GM19351 (cell line): ENCODE measurements at regions not wholly inside any gene's neighbourhood (a gene's known extent, or its start where the extent isn't known, plus 50 kb on each side); places are given as distances from the start of the nearest gene placed in this dataset.
"Not testable (repeated sequence)": the region's sequence is repeated elsewhere in the genome, so short reads cannot be mapped to it uniquely, and the experiment has no call there.

Experiments used
- ATAC-seq: cut with Tn5 transposase; IDR thresholded peaks from one replicate; pipeline ENCODE4 v1.9.1; 2021; ENCODE audit warnings: mild to moderate bottlenecking, moderate library complexity; ENCODE audit not compliant: unreplicated experiment

DNA sequence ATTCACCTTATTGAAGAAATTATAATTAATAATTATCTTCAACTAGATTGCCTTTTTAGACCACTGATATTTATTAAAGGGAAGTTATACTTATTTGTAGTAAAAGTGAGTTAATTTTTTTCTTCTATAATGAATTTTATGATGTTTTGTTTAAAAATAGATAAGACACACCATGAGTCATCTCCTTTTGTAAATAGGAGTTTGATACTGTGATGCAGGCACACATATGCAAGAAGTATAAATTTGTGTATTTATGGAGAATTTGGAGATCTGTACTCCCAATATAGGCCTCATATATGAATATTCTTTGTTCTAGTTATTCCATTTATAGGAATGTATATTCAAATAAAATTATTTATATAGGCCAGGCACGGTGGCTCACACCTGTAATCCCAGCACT lies 703.5 kb upstream of the CHAC2 start:
- ATAC-seq = no peak

DNA sequence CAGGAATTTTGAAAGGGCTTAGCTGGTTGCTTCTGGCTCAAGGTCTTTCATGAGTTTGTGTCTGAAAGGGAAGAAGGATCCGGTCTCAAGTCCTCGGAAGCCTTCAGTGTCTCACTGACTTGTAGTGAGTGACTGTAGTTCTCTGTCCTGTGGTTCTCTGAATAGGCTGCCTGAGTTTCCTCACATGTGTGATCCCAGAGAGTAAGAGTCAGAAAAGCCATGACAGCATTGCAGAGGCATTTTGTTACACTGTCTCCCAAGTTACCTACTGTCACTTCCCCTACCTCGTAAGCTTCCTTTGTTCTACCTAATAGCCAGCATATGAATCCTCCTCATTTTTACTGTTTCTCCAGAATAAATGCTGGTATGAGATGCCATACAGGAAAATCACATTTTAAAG lies 709.1 kb upstream of the CHAC2 start:
- no peak for ATAC-seq

DNA sequence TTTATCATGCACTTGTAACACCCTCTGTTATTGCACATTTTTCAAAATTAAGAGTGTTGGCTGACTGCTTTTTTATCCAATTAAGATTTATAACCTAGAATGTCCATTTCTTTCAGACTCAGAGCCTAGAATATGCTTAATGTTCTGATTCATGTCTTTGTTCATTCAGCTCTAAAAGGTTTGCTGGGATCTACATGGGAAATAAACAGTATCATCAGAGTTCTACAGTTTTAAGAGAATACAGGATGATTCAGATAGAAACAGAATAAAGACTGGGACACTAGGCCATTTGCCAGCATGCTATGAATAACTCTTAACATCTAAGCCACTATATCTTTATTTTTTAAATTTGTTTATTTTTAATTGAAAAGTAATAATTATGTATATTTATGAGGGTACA lies 713.7 kb upstream of the CHAC2 start:
- ATAC-seq = no peak

DNA sequence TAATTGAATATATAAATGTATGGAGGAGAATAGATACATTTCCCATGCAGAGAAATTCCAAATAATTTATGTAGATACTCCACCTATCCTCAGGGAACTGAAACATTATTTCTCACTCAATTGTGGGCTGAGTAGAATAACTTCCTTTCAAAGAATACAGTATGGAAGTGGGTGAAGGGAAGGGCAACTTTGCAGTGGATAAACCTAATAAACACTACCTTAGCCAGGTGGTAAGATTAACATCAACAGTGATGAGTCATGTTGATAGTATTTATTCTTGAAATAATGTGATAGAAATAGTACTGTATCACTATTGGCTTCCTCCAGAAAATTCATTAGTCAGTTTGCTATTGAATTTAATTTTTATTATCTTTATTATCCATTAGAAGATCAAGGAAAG lies 716.4 kb upstream of the CHAC2 start:
- no peak for ATAC-seq

DNA sequence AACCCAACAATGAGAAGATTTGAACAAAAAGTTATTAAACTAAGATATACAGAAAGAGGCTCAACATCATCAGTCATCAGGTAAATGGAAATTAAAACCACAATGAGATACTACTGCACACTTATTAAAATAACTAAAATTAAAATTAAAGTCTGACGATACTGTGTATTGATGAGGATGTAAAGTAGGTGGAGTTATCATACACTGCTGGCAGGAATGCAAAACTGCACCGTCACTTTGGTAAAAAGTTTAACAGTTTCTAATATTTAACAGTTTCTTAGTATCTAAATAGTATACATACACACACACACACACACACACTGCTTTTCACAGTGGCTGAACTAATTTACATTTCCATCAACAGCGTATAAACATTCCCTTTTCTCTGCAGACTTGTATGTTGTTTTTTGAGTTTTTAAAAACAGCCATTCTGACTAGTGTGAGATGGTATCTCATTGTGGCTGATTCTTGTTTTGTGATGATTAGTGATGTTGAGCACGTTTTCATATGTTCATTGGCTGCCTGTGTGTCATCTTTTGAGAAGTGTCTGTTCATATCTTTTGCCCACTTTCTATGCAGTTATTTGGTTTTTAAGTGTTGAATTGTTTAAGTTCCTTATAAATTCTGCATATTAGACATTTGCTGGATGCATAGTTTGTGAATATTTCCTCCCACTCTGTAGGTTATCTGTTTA lies 726.9 kb upstream of the CHAC2 start:
- ATAC-seq = no peak

DNA sequence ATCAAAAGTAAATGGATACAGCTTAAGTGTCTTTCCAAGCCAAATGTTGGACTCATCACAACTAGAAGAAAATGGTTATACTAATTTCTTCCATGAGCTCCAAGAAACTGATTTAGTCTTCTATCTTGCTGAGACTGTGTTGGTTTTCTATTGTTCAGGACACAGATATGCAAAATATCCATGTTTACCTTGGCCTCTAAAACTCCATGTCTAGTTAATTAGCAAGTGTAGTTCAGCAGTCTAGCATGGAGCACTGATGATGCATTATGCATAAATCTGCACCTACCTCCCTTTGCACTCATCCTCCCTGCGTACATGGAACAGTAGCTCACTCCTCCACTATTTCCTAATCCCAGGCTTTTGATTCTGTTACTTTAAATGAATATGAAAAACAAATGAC lies 731.4 kb upstream of the CHAC2 start:
- ATAC-seq = no peak

DNA sequence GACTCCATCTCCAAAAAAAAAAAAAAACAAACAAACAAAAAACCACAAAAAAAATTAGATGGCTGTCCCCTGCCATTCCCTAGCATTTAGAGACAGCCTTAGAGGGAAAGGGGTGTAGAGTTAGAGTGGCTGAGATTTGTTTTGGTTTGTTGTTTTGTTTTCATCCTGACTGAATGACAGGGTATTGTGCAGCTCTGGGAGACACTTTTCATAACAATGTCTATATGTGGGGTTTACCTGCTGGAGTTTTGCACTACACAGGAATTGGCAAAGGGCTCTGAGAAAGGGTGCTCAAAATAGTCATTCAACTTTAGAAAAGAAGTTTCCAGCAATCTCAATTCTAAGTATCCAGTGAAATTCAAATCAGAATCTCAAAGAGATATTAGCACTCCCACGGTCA lies 732.5 kb upstream of the CHAC2 start:
- ATAC-seq = no peak

DNA sequence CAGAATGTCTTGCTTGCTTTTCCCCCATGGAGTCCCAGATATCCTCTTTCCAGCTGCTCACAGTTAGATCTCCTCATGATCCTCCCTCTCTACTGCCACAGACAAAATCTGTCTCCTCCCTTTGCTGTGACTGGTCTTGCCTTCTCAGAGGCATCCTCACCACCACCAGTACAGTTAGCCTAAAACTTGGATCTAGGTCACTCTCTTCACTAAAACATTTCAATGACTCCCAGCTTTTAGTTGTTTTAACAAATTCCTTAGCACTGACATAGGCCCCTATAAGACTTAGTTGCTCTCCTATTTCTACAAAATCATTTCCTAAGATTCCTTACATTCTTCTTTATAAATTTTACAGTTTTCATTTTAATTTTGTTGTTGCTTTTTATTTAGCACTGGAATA lies 734.2 kb upstream of the CHAC2 start:
- ATAC-seq = no peak

DNA sequence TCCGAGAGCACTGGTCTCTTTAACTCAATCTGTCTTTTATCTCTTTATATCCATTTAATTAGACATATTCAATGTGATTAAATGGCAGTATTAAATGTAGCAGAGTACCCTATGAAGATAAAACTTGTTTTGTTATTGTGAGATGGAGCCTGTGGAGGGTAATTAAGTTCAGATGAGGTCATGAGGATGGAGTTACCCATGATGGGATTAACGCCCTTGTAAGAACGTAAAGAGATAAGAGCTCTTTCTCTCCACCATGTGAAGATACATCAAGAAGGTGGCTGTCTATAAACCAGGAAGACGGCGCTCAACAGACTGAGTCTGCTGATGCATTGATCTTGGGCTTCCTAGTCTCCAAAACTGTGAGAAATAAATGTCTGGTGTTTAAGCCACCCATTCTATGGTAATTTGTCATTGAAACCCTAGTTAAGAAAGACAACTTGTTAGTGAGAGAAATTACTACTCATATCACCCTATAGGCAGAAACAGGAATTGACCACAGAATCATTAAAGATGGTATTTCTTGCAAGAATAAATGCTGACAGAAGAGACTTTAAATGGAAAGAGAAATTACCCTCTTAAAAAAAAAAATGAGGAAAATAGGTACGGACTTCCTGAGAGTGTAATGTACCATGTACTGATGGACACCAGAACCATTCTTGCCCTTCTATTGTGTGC lies 738.7 kb upstream of the CHAC2 start:
- no peak for ATAC-seq

DNA sequence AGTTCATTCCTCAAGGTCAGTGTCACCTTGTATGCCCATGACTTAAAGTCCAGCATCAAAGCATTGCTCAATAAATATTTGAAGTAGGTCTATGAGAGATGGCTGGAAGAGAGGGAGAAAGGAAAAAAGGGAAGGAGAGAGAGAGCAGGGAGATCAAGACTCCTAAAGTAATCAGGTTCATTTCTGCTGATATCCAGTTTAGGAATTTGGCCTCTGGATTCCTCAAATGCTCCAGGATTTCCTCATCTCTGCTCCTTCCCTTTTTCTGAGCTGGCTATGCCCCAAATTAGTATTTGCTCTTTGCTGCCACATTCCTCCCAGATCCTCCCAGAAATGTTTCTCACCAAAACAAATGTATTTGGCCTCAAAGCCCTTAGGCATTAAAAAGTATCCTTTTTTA lies 739.4 kb upstream of the CHAC2 start:
- ATAC-seq = no peak

DNA sequence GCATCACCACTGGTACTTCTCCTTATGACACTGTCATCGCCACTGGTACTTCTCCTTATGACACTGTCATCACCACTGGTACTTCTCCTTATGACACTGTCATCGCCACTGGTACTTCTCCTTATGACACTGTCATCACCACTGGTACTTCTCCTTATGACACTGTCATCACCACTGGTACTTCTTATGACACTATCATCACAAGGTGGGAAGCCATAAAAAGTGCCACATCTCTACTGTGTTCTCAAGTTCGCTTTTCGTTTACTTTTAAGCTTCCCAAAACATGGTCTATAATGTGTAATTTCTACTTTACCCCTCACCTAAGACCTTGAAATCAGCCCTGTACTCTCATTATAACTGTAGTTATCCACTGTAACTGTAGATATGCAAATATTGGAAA lies 745.4 kb upstream of the CHAC2 start:
- not testable (repeated sequence) for ATAC-seq

DNA sequence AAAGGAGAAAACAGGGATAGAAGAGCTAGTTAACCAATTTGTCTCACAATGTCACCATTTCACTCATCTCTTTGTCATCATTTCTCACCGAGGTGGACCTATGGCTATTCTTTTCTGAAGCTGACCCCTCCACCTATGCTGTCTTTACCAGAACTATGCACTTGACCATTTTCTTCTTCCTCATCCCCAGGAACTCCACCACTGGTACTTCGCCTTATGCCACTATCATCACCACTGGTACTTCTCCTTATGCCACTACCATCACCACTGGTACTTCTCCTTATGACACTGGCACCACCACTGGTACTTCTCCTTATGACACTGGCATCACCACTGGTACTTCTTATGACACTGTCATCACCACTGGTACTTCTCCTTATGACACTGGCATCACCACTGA lies 745.8 kb upstream of the CHAC2 start:
- ATAC-seq = no peak

DNA sequence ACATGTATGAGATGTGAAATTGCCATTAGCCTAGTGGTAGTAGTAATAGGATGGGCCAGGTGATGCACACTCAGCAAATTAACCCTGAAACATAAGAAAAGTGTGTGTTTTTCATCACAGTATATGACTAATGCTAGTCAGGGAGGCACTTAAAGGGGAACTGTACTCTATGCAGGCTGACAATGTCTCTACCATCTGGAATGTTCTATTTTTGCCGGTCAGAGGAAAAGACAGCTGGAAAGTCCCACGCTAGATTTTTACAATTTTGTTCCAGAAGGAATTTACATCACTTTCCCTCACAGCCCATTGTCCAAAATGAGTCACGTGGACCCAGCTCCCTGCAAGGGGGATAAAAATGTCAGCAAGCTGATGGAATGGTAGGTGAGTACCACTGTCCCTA lies 746.3 kb upstream of the CHAC2 start:
- ATAC-seq = no peak

DNA sequence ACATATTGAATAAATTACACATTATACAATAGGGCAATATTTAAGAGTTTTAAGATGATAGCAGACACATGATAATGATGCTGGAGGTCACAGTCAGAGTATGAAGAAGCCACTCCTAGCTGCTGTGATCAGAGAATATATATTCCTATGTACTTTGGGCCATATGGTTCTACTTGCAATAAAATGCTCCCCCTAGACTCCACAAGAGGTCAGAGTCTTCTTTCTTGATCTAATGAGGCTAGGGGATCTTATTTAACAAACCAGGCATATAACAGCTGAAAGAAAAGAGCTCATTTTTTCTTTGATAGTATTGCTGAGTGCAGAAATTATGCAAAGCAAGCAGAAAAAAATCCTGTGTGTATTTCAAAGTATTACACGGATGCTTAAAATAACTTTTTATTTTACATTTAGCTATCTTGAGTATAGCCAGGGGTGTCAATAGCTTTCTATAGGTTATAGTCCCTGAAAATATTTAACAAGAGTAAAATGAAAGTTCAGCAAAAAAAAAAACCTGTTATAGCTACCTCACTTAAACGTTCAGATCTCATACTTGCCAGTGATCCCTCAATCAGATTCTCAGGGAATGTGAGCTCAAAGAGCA lies 748.7 kb upstream of the CHAC2 start:
- ATAC-seq = no peak

DNA sequence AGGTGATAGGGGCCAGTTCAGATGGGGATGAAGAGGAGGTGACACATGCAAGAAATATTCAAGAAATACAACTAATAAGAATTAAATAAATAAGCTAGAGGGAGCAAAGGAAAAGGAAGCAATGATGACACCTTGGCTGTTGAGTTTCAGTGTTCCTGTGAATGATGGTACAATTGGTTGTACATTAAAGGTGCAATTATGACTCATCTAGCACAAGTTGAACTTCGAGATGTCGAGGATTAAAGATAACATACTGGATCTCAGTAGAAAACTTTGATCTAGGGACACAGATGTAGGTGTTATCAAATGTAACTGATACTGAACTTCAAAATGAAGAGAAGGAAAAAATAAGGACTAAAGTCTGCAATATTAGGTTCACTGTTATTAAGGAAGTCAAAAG lies 760.6 kb upstream of the CHAC2 start:
- no peak for ATAC-seq

DNA sequence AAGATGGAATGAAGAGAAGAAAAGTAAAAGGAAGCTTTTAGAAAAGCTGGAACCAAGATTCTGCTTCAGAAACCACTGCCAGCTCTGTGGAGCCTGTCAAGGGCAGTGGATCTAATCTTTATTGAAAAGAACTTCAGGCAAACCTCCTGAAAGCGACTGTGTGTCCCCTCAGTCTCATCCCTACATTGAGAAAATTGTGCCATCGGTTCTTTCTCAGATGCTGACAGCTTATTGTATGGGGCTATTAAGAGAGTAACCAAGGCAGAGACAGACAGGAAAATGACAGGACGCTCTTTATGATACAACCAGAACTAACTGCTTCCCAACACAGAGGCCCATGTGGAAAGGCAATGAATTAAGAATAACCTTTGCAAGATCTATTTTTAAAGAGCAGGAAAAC lies 763.2 kb upstream of the CHAC2 start:
- ATAC-seq = no peak

DNA sequence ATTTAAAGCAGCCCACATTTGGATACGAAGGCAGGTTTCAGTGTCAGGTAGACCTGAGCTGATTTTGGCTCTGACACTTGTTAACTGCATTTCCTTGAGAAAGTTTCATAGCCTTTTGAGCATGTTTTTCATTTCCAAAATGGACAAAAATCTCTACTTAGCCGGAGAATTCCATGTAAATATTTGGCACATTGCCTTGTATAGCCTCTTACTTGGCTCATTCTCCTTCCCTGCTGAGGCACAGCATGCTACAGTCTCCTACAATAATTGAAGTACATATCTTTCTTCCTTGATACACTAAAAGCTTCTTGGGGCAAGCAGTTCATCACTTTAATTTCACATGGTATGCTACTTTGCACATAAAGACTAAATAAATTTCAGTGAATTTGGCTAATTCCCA lies 772.2 kb upstream of the CHAC2 start:
- no peak for ATAC-seq

DNA sequence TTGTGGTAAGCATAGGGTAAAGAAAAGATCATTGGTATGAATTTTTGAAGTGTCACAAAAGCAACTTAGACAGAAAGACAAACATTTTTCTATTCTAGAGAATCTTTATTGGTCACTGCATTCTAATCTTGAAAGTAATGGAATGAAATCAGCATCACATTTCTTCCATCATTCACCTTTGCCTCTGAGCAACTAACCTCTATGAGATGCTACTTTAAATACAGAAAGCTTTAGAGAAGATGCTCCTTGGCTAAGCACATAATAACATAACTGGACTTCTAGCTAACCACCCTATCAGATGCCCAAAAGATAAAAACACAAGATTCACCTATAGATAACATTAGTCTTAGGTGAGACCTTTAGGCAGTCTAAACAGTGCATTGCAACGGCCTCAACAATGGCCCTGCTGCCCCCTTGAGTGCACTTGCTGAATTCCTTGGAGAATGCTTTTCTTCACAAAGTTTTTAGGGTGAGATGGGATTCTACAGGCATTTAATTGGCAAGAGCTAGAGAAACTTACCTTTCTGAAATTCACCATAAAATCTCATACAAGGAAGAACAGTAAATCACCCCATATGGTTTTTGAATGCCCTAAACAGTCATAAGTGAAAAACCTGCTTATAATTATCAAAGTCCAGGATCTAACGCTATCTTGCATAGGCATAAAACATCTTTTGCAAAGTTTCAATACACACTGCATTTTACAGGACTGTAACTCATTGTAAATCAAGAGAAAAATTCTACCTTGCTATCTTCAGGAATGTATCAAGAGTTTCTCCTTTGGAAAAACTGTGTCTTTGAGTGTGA lies 791.3 kb upstream of the CHAC2 start:
- peak; percentile 63 for ATAC-seq

DNA sequence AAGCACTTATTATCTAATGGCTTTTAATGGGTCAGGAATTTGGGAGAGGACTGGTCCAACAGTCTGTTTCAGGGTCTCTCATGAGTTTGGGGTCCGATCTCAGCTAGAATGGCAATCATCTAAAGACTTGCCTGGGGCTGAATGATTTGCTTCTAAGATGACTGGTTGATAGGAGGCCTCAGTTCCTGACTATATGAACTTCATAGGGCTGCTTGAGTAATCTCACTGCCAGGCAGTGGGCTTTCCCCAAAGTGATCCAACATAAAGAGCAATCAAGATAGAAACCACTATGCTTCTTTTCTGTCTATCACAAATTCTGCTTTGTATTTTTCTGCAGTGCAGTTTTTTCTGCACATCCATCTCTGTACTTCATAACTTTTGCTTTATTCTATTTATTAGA lies 793.5 kb upstream of the CHAC2 start:
- ATAC-seq = no peak

DNA sequence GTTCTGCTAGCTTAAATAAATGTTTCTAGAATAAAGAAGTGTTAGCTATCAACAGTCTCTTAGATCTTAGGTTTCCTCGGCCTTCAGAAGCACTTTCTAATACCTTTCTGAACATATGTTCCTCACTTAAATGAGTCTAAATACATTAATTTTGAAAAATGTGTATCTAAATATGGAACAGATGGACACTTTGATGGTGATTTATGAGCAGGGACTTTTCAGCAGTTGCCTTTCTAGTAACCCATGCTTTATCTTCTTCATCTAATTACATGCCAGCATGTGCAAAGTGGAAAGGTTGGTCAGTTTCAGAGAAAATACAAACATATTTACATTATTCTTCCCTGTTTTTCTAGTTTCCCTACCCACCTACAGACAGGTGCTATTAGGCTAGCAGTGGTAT lies 797.0 kb upstream of the CHAC2 start:
- no peak for ATAC-seq

DNA sequence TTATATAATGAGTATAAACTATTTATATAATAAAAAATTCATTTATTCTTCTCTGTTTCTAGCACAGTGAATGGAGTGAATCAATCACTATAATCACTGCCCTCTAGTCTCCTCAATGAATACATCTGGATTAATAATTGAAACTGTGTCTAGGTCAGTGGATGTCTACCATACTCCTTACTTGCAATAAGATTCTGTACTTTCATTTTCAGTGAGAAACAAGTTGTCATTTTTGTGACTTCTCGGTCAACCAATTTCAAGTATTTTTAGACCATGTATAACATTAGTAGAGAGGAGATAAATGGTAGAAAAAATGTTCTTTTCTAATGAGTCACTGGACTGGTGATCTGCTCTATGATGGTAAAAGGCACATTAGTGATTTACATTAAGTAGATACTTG lies 799.6 kb upstream of the CHAC2 start:
- no peak for ATAC-seq
